CD4-positive, alpha-beta T cell treated with Interleukin-12 subunit alpha and Interleukin-12 subunit beta, for 1 hour (primary cell): ENCODE measurements at regions not wholly inside any gene's neighbourhood (a gene's known extent, or its start where the extent isn't known, plus 50 kb on each side); places are given as distances from the start of the nearest gene placed in this dataset.
"Not testable (repeated sequence)": the region's sequence is repeated elsewhere in the genome, so short reads cannot be mapped to it uniquely, and the experiment has no call there.

Experiments
- DNase-seq: peaks from one replicate; pipeline ENCODE4 v3.0.0-alpha.2; 2020

DNA sequence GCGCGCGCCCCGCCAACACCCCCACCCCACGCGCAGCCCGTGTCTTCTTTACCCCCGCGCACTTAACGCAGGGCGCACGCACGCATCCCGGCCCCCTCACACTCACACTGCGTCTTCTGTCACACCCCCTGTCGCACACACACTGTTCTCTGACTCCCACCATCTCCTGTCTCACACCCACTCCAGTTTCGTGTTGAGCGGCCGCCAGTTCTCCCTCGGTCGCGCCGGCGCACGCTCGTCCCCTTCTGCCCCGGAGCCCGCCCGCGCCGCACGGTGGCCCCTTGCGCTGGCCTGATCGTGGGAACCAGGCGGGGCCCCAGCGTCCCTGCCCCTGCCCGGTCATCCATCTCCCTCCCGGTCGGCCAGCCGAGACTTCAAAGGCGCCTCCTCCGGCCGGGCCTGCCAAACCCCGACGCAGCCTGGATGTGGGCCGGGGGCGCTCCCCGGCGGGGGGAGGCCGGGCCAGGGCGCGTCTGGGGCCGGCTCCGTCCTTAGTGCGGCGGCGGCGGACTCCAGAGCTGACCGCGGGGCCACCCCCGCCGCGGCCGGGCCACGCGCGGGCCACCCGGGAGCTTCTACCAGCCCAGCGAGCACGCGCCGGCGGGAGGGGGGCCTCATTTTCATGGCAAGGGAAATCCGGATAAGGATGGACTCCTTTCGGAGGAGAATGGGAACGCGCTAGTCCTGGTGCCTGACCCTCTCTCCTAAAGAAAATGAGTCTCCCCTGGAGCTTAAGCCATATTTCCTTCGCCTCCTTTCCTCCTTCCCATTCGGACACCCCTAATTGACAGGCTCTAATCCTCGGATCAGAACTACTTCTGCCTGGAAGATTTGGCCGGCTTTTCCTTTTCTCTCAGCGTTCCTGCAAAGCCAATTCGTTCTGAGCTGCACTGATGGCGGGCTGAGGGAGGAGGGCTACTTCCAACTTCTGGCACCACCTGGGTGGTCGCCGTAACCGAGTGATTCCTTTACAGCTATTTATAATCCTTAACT, 82.0 kb upstream of the HMGA2 start:
- DNase-seq, result no peak

DNA sequence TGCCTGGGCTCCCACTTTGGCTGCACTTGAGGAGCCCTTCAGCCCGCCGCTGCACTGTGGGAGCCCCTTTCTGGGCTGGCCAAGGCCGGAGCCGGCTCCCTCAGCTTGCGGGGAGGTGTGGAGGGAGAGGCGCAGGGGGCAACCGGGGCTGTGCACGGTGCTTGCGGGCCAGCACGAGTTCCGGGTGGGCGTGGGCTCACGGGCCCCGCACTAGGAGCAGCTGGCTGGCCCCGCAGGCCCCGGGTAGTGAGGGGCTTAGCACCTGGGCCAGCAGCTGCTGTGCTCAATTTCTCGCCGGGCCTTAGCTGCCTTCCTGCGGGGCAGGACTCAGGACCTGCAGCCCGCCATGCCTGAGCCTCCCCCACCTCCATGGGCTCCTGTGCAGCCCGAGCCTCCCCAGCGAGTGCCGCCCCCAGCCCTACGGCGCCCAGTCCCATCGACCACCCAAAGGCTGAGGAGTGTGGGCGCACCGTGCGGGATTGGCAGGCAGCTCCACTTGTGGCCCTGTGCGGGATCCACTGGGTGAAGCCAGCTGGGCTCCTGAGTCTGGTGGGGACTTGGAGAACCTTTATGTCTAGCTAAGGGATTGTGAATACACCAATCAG, 79.9 kb upstream of the HMGA2 start:
- DNase-seq, result not testable (repeated sequence)

DNA sequence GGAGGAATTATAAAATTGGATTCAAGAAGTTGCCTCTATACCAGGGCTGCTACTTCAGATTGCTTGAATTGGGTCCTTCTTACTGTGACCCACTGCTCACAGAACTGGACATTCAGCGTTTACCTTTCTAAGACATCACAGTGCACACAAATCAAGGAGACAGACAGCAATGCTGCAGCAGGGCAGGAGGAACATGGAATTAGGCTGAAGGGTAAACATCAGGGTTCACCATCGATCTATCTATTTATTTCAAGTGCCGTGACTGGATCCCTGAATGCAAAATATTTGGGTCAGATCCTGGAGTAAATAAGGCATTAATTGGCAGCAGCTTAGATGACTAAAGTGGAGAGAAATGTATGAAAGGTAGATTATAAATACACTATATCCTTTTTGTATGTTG, 76.9 kb upstream of the HMGA2 start:
- no peak for DNase-seq

DNA sequence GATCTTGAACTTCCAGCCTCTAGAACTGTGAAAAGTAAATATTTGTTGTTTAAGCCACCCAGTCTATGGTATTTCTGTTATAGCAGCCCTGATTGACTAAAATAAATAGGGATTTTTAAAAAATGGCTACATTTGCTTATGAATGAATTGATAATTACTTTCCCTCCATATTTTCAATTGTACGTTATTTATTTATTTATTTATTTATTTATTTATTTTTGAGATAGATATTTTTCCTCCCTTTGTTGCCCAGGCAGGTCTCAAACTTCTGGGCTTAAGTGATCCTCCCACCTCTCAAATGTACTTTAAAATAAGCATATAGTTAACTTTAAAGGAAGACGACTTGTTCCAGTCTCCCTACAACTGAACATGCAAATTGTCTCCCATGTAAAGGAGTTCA, 76.0 kb upstream of the HMGA2 start:
- DNase-seq, result no peak

DNA sequence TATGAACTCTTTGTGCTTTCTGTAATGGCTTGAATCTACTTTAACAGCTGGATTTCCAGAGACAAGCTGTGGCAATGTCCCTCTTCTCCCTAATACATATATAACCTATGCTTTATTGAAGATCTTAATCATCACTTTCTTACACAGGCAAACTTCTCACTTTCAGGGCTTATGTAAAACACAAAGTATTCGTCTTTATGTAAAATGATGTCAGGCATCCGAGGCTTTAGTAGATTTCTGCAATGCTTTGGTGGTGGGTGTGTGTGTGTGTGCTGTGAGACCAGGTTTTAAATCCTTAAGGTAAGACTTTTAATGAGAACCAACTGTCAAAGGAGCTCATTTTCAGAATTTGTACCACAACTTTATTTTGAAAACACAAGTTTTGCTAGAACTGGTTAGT, 70.0 kb upstream of the HMGA2 start:
- no peak for DNase-seq

DNA sequence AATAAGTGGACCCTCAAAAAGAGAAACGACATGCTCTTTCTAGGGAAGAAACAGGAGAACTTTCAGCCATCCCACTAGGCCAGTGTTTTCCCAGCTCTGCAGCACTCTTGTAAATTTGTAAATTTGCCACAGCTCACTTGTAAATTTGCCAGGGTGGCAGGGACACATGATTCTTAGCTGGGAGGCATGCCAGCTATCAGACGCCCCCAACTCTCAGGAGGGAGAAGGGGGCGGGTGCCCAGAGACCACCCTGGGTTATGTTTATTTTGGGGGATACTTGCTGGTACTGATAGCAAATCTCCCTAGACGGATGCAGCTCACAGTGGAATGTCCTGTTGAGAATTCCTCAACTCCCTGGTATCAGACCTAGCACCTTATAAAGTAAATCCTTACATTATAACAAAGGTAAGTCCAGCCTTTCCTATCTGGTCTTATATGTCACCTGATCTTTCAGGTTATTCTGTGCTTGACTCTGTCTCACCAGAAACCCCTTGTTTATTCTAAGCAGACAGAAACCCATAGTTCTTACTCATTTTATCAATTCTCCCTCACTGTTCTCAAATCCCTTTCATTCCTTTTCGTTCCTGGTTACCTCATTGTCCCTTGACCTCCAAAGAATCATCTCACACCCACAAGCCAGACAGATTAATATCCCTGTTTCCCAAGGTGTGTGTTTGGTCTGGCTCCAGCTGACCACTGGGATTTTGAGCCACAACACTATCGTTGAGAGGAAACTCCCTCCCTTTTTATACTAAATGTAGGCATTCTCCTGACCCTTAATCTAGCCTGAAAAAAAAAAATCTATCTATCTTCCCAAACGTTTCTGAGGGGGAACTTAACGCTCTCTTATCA, 69.3 kb upstream of the HMGA2 start:
- DNase-seq, result no peak

DNA sequence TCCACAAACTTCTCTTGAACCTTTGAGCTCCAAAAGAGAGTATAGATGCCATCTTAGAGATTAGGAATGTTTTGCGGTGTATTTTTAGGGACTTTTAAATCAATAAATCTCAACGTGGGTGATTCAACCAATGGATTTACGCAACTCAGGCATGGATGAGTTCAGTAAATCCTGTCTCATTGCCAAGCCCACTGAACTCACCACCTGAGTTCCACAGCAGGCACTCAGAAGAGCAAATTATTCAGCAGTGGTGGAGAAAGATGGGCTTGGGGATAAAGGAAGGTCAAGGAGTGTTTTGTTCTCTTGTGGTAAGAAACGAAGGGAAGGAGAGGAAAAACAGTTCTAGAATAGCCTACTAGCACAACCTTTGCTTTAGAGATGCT, 68.7 kb upstream of the HMGA2 start:
- DNase-seq, result no peak

DNA sequence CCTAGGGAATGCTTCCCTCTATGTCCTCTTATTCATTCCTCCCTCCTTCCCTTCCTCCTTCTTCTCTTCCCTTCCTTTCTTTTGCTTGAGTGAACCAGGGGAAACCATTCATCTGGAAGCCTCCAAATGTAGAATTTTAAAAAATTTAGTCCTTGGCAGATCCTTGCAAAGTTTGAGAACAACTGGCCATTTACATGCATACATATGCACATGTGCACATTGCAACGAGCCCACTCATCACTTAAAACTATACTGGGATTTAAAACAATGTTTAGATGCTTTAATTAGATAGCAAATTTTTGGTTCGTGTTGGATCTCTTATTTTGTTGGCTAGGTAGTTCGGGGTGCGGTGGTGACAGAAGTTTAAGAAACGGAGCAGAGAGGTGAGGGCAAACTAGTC, 68.0 kb upstream of the HMGA2 start:
- no peak for DNase-seq

DNA sequence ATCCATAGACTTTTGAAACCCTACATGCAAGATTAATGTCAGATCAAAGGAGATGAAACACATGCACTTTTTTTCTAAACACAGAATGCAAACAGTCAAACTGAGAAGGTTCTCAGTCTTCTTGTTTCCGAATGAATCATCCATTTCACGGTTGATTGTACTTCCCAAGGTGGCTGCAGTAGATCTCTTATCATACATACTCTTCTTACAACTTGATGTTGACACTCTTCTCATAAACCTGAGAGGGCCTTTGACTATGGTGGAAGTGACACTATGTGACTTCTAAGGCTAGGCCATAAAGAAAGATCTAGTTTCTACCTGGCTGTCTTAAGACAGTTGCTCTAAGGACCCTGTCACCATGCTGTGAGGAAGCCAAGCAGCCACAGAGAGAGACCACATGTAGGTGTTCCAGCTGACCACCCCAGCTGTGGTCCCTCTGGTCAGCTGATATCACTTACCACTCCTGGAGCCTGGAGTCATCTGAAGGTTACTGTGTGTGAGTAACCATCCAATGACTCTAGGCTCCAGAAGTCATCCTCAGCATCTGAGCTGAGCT, 67.2 kb upstream of the HMGA2 start:
- no peak for DNase-seq

DNA sequence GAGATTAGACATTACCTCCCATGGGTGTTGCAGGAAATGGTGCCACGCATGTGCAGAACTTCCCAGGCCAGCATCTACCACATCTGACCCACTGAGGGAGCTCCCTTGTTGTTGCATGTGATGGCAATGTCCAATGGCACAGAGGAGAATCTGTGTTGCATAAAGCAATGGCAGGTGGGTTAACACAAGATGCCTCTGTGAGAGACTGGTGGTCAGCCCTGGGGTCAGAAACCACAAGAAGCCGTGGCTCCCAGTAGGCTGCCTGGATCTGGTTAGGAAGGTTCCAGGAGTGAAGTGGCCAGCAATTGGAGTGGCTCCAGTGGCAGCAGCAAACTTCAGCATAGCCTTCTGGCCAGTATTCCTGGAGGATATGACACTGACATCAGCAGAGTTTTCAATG, 65.9 kb upstream of the HMGA2 start:
- DNase-seq, result no peak

DNA sequence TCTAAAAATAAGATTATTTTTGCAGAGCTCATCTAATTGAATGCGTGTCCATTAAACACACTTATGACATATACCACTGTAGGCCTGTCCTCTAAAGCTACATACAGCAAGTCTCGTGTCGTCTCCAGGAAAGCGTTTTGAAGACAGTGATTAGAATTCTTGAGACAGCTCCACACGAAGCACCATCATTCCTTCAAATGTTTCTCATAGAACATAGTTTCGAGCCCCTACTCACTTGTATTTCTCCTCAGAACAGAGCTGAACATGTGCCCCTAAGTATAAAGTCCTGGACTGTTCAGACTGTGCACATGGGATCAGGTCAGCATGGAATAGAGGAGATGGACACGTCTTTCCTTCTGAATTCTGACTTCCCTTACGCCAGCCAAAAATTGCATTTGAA, 64.5 kb upstream of the HMGA2 start:
- no peak for DNase-seq

DNA sequence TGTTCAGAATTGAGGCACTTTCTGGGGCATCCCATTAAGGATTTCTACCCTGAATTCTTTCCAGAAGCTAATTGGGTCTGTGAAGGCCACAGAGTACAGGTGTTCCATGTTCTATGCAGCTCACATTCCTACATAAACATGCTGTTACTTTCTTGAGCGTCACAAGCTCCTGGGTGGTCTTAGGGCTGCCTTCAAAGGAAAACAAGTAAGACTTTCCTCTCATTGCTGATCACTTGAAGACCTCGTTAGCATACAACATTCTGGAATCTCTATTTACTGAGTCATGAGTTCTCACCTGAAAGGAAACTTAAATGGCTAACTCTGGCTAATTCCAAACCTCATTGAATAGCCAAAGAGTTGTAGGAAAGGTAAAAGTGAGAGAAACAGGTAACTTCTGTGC, 63.0 kb upstream of the HMGA2 start:
- no peak for DNase-seq

DNA sequence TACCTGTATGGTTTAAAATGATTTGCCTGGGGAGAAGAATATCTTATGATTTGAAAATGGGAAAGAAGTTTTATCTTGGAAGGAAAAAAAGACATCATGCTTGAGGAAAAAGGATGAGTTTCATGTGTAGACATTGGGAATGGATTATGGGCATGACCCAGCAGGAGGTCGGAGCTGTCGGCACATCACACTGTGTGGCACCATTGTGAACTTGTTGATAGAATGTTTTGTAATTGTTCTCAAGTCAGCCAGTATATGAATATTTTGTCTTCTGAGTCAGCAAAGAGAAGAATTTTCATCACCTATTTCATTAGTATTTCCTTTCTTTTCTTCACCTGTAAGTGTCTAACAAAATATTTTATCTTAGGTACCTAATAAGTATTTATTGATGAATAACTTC, 60.0 kb upstream of the HMGA2 start:
- no peak for DNase-seq

DNA sequence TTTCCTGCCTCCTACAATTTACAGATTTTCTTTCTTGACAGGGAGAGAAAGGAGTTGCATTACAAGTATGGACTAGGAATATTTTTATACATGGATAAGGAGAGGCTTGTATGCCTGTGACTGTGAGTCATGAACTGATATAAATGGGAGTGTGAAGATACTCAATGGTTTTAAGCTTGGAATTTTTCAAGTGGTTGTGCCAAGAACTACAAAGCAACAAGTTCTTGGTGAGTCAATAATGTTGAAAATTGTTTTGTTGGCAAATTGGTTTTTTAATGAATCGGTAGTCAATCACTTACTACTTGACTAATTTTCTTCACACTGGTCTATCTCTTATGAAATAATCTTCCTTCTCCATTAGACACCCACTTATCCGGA, 58.9 kb upstream of the HMGA2 start:
- DNase-seq, result no peak

DNA sequence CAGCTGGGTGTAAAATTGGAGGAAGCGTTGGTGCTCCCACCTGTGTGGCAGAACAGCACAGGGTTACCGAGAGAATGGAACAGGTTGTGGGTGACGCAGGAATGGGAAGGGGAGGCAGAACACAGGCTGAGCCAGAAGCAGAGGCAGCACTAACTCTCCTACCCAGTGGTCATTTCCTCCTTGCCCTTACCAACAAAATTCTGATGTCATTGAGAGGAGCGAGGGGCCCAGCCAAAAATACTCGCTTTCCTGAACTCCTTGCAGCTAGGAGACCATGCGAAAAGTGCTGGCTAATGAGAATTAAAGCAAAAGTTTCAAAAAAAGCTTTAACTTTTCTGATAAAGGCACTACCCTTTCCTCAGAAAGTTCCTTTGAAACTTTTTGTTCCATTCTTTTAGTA, 54.4 kb upstream of the HMGA2 start:
- no peak for DNase-seq
